ENCODE measurements at regions not wholly inside any gene's neighbourhood (a gene's known extent, or its start where the extent isn't known, plus 50 kb on each side); places are given as distances from the start of the nearest gene placed in this dataset.
A peak's percentile ranks its signal among the peaks of the same experiment; 100 is the strongest.

- Histone ChIP-seq H3K4me3 (ENCODE audit: low read length) (no peak overlapping the region), H3K27ac (ENCODE audit: low read length) (no peak overlapping the region)
- no peak for ATAC-seq
Observed at GRCh38 chr4:108527723-108528122, 92.7 kb upstream of the RPL34 start.

DNA sequence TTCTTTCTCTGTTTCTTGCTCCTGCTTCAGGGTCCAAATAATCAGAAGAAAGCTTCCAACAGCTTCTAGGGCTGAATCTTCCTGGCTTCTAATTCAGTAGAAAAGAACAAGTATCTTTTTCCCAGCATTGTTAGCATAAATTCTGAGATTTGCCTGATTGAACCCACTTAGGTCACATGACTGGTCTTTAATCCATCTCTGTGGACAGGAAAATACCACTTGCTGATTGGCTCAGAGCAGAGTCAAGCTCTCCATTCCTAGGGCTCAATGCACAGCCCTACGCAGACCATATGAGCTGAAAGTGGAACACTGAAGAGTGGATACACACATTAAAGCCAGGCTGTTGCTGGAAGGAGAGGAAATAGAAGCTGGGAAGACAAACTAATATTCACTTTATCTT, 99.6 kb upstream of the RPL34 start:
- Histone ChIP-seq H3K27ac (ENCODE audit: low read length) (no peak overlapping the region), H3K9me3 (ENCODE audit: control insufficient read depth, low read length) (no peaks in the 10 kb centered on the region), H3K4me3 (ENCODE audit: low read length) (no peak overlapping the region), H3K27me3 (ENCODE audit: control insufficient read depth, insufficient read depth) (no peaks in the 10 kb centered on the region), H3K4me1 (ENCODE audit: control insufficient read depth, insufficient read depth, low read length) (no peaks in the 10 kb centered on the region)
- WGBS: 80% methylated on average over 1 of the region's 1 CpG
- DNase-seq (no peak), ATAC-seq (no peak)
- intact Hi-C loops (cut with DNase I): no loop called here

More at GRCh38 chr4:108527723-108528122, 92.7 kb upstream of the RPL34 start:
- DNase-seq: no peak
- Histone ChIP-seq H3K4me1 (ENCODE audit: control insufficient read depth, insufficient read depth, low read length) (no peaks in the 10 kb centered on the region), H3K27me3 (ENCODE audit: control insufficient read depth, insufficient read depth) (no peaks in the 10 kb centered on the region), H3K9me3 (ENCODE audit: control insufficient read depth, low read length) (no peaks in the 10 kb centered on the region)
- intact Hi-C loops (cut with DNase I): no loop called here
- 54% methylated on average over 2 of the region's 2 CpGs for WGBS

DNA sequence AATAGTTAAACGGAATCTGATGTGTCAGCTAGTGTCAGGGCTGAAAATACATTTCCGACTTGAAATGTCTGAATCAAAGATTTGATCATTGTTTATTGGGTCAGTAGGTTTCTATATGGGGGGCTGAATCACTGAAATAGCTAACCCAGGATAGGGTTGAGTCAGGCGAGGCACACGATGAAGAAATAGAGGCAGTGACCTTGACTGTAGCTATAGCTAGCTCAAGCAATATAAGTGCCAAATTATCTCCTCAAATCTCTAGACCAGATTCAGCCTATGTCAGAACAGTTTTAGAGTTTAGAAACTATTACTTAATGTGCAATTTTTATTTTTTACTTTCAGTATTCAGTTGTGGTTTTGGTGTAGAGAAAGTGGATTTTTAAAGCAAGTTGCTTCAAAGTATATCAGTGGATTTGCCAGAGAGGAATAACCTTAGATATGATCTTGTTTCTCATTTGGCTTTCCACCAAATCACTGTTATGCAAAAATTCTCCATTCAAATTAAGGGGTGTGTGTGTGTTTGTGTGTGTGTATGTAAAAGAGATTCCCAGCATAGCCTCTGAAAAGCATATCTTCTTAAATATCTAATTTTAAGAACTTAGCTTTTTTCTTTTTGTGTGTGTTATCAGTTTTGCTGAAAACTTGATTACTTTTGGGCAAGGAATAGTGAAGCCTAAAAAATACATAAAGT, 100.3 kb upstream of the RPL34 start:
- H3K27me3 ChIP-seq (ENCODE audit: control insufficient read depth, insufficient read depth): no peaks in the 10 kb centered on the region
- WGBS: 54% methylated on average over 4 of the region's 4 CpGs
- H3K4me3 ChIP-seq (ENCODE audit: low read length): no peak overlapping the region
- no peak overlapping the region for H3K27ac ChIP-seq (ENCODE audit: low read length)
- ATAC-seq: no peak
- intact Hi-C loops (cut with DNase I): no loop called here
- no peaks in the 10 kb centered on the region for H3K9me3 ChIP-seq (ENCODE audit: control insufficient read depth, low read length)
- DNase-seq: no peak
- H3K4me1 ChIP-seq (ENCODE audit: control insufficient read depth, insufficient read depth, low read length): no peaks in the 10 kb centered on the region

GRCh38 chr4:108519208-108519833, 101.1 kb upstream of the RPL34 start:
- ATAC-seq: no peak
- Histone ChIP-seq H3K4me3 (ENCODE audit: low read length) (no peak overlapping the region), H3K4me1 (ENCODE audit: control insufficient read depth, insufficient read depth, low read length) (no peaks in the 10 kb centered on the region), H3K9me3 (ENCODE audit: control insufficient read depth, low read length) (no peaks in the 10 kb centered on the region), H3K27ac (ENCODE audit: low read length) (no peak overlapping the region), H3K27me3 (ENCODE audit: control insufficient read depth, insufficient read depth) (no peaks in the 10 kb centered on the region)
- intact Hi-C loops (cut with DNase I): no loop called here
- no peak for DNase-seq

- H3K27me3 ChIP-seq (ENCODE audit: control insufficient read depth, insufficient read depth): no peaks in the 10 kb centered on the region
- no peak overlapping the region for H3K4me3 ChIP-seq (ENCODE audit: low read length)
- ATAC-seq: peak; percentile 68 to 95
- DNase-seq: peak; percentile 21 to 50 (median 48)
- no peaks in the 10 kb centered on the region for H3K9me3 ChIP-seq (ENCODE audit: control insufficient read depth, low read length)
- intact Hi-C loops (cut with DNase I): no loop called here
- H3K27ac ChIP-seq (ENCODE audit: low read length): no peak overlapping the region
- H3K4me1 ChIP-seq (ENCODE audit: control insufficient read depth, insufficient read depth, low read length): no peaks in the 10 kb centered on the region
- 12% methylated on average over 17 of the region's 17 CpGs for WGBS
Observed at GRCh38 chr4:108512615-108513505, 107.5 kb upstream of the RPL34 start.

DNA sequence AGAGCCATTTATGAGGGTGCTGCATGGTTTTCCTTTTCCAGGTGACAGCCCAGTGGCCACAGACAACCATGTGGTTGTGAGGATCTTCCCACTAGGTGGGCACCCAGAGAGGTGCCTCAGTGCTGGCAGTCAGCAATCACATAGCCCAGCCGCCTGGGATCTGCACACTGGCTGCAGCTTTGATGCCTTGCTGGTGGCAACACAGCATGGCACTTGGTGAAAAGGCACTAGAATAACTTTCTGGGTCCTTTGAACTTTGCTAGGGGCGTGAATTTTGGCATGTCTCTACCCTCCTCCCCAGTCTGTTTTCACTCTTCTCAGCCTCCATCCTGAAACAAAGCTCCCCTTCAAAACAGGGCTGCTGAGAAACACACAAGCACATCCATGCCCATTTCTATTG, 108.8 kb upstream of the RPL34 start:
- Histone ChIP-seq H3K27me3 (ENCODE audit: control insufficient read depth, insufficient read depth) (no peaks in the 10 kb centered on the region), H3K9me3 (ENCODE audit: control insufficient read depth, low read length) (no peaks in the 10 kb centered on the region), H3K4me1 (ENCODE audit: control insufficient read depth, insufficient read depth, low read length) (no peaks in the 10 kb centered on the region), H3K27ac (ENCODE audit: low read length) (no peak overlapping the region), H3K4me3 (ENCODE audit: low read length) (no peak overlapping the region)
- DNase-seq: peak in 1 of 3 donors; percentile 18
- WGBS: 62% methylated on average over 2 of the region's 2 CpGs
- intact Hi-C loops (cut with DNase I): no loop called here
- ATAC-seq: no peak

GRCh38 chr4:108502356-108502755, 118.0 kb upstream of the RPL34 start:
- Histone ChIP-seq H3K27me3 (ENCODE audit: control insufficient read depth, insufficient read depth) (no peaks in the 10 kb centered on the region), H3K4me3 (ENCODE audit: low read length) (no peak overlapping the region), H3K9me3 (ENCODE audit: control insufficient read depth, low read length) (no peaks in the 10 kb centered on the region), H3K4me1 (ENCODE audit: control insufficient read depth, insufficient read depth, low read length) (no peaks in the 10 kb centered on the region), H3K27ac (ENCODE audit: low read length) (no peak overlapping the region)
- DNase-seq (no peak), ATAC-seq (no peak)
- intact Hi-C loops (cut with DNase I): no loop called here
- 59% methylated on average over 2 of the region's 2 CpGs for WGBS

DNA sequence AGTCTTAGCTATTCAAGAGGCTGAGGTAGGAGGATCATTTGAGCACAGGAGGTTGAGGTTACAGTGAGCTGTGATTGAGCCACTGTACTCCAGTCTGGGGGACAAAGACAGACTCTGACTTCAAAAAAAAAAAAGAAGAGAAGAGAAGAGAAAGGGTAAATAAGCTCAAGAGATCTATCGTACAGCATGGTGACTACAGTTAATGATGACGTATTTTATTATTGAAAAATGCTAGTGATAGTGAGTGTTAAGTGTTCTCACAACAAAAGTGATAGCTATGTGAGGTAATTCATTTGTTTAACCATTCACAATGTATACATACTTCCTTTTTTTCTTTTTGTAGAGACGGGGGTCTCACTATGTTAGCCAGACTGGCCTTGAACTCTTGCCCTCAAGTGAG, 121.5 kb upstream of the RPL34 start:
- no peak for ATAC-seq

DNA sequence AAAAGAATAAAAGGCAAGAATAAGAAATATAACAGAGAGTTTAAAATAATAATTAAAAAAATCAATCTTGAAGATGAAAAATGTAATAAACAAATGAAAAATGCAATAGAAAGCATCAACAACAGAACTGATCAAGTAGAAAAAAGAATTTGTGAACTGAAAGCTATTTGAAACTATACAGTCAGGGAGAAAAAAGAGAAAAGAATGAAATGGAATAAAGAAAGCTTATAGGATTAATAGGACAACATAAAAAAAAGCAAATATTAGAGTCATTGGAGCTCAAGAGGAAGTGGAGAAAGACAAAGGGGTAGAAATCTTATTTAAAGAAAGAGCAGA, 126.8 kb upstream of the RPL34 start:
- no peaks in the 10 kb centered on the region for H3K4me1 ChIP-seq (ENCODE audit: control insufficient read depth, insufficient read depth, low read length)
- H3K4me3 ChIP-seq (ENCODE audit: low read length): no peak overlapping the region
- ATAC-seq (no peak), DNase-seq (no peak)
- H3K27me3 ChIP-seq (ENCODE audit: control insufficient read depth, insufficient read depth): no peaks in the 10 kb centered on the region
- H3K27ac ChIP-seq (ENCODE audit: low read length): no peak overlapping the region
- intact Hi-C loops (cut with DNase I): no loop called here
- no peaks in the 10 kb centered on the region for H3K9me3 ChIP-seq (ENCODE audit: control insufficient read depth, low read length)

More for the DNA sequence above, 121.5 kb upstream of the RPL34 start:
- no peak for DNase-seq
- intact Hi-C loops (cut with DNase I): no loop called here
- Histone ChIP-seq H3K27ac (ENCODE audit: low read length) (no peak overlapping the region), H3K4me3 (ENCODE audit: low read length) (no peak overlapping the region), H3K9me3 (ENCODE audit: control insufficient read depth, low read length) (no peaks in the 10 kb centered on the region), H3K4me1 (ENCODE audit: control insufficient read depth, insufficient read depth, low read length) (no peaks in the 10 kb centered on the region), H3K27me3 (ENCODE audit: control insufficient read depth, insufficient read depth) (no peaks in the 10 kb centered on the region)
- WGBS: 75% methylated on average over 3 of the region's 3 CpGs

DNA sequence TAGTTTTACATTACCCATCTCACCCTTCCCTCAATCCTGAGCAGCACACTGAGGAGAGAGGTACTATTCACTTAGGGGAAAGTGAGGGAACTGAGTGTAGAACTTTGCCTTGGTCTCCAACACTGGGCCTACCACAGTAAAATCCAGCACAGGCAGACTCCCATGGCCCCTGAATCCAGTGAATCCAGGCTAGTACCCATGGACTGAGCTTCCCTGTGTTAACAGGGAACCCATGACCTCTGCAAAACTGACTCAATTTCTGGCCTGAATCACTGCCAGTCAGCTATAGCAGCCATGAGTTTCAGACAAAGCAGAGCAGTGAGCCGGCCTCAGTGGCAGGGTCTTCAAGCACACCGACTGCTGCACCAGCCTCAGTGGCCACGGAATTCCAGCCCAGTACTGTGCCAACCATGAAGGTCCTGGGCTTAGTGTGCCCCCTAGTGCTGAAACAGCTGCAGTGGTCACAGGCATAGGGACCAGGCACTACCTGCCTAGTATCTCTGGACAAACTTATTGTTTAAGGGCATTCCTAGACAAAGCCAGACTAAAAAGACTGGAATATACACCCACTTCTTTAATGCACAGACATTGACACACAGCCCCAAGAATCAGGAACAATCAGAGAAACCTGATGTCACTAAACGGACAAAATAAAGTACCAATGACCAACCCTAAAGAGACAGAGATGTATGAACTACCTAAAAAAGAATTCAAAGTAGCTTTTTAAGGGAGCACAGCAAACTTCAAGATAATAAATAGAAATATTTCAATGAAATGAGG, 127.4 kb upstream of the RPL34 start:
- Histone ChIP-seq H3K4me1 (ENCODE audit: control insufficient read depth, insufficient read depth, low read length) (no peaks in the 10 kb centered on the region), H3K27ac (ENCODE audit: low read length) (no peak overlapping the region), H3K4me3 (ENCODE audit: low read length) (no peak overlapping the region), H3K9me3 (ENCODE audit: control insufficient read depth, low read length) (no peaks in the 10 kb centered on the region), H3K27me3 (ENCODE audit: control insufficient read depth, insufficient read depth) (no peaks in the 10 kb centered on the region)
- DNase-seq (no peak), ATAC-seq (no peak)
- 51% methylated on average over 4 of the region's 4 CpGs for WGBS
- intact Hi-C loops (cut with DNase I): no loop called here

DNA sequence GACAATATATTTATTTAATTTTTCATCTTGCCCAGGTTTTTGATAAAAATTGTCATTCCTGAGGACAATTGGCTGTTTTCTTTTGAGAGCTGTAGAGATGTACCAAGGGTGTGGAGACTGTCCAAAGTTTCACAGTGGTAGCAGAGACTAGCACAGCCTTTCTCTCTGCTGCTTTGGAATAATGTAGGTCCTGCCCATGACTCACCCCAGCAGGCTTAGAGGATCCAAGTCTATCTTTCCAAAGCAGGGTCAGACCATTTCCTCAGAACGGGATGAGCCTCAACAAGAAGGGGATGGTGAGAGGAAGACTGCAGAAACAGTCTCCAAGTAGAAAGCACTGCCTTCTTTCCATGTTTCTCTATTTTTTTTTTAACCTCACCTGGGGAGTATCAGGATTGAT, 131.5 kb upstream of the RPL34 start:
- no peaks in the 10 kb centered on the region for H3K27me3 ChIP-seq (ENCODE audit: control insufficient read depth, insufficient read depth)

More for the DNA sequence above, 131.5 kb upstream of the RPL34 start:
- Histone ChIP-seq H3K4me3 (ENCODE audit: low read length) (no peak overlapping the region), H3K27ac (ENCODE audit: low read length) (no peak overlapping the region), H3K4me1 (ENCODE audit: control insufficient read depth, insufficient read depth, low read length) (no peaks in the 10 kb centered on the region), H3K9me3 (ENCODE audit: control insufficient read depth, low read length) (no peaks in the 10 kb centered on the region)
- 45% methylated on average over 1 of the region's 1 CpG for WGBS
- intact Hi-C loops (cut with DNase I): no loop called here
- no peak for ATAC-seq
- no peak for DNase-seq

Data from right cardiac atrium (tissue), 5 donors.